ENCODE measurements at regions not wholly inside any gene's neighbourhood (a gene's known extent, or its start where the extent isn't known, plus 50 kb on each side); places are given as distances from the start of the nearest gene placed in this dataset.

DNA sequence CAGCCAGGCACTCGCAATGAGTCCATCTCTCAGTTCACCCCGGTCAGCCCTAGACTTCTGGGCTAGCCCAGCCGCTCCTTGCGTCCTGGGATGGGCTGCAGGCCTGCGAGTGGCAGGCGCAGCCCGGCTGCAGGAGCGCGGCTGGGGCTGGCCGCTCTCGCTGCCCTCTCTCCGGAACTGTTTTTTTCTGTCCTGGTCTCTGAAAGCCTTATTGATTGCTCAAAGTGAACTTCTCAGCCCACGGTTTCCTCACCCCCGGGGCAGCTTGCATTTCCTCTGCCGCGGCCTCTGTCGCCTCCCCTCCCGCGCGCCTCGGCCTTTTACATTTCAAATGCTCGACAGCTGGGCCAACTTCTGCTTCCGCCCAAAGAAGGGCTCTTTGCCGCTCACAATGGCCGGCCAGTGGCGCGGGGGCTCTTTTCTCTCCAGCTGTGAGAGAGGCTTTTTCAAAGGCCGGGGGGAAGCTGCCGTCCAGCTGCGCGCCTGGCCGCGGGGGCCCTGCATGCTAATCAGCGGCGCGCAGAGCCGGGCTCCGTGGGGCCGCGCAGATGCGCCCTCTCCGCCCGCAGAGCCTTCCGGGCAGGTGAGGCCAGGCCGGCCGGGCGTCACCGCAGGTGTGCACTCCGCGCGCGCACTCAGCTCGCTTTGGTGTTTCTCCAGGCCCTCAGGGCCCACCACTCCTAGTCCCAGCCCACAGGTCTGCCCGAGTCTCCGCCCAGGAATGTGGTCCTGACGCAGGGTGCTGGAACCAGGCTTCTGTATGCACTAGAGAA is 513.8 kb downstream of the RNF144A start:
- Histone ChIP-seq H3K4me3 (ENCODE audit: low read length) (no peak overlapping the region), H3K9me2 (replicated peaks; ENCODE audit: insufficient read depth, low read length) (no peaks in the 10 kb centered on the region), H3K4me2 (ENCODE audit: low read depth, low read length) (no peak overlapping the region), H2AFZ (ENCODE audit: low read length) (no peak overlapping the region), H3K27me3 (replicated peaks; ENCODE audit: insufficient read depth, low read length) (no peaks in the 10 kb centered on the region), H3K4me1 (ENCODE audit: low read length) (no peaks in the 10 kb centered on the region), H3K9ac (ENCODE audit: low read length) (no peak overlapping the region), H3K9me3 (replicated peaks; ENCODE audit: insufficient read depth, low read length) (no peaks in the 10 kb centered on the region), H3F3A (ENCODE audit: insufficient read depth, low read length) (no peaks in the 10 kb centered on the region), H4K20me1 (ENCODE audit: insufficient read depth, low read length) (no peaks in the 10 kb centered on the region), H3K36me3 (replicated peaks; ENCODE audit: insufficient read depth, low read length) (no peaks in the 10 kb centered on the region), H3K27ac (ENCODE audit: low read length) (no peak overlapping the region), H3K79me2 (ENCODE audit: low read length) (no peaks in the 10 kb centered on the region)
- no peak for DNase-seq
- TF ChIP-seq, protein P1, sequence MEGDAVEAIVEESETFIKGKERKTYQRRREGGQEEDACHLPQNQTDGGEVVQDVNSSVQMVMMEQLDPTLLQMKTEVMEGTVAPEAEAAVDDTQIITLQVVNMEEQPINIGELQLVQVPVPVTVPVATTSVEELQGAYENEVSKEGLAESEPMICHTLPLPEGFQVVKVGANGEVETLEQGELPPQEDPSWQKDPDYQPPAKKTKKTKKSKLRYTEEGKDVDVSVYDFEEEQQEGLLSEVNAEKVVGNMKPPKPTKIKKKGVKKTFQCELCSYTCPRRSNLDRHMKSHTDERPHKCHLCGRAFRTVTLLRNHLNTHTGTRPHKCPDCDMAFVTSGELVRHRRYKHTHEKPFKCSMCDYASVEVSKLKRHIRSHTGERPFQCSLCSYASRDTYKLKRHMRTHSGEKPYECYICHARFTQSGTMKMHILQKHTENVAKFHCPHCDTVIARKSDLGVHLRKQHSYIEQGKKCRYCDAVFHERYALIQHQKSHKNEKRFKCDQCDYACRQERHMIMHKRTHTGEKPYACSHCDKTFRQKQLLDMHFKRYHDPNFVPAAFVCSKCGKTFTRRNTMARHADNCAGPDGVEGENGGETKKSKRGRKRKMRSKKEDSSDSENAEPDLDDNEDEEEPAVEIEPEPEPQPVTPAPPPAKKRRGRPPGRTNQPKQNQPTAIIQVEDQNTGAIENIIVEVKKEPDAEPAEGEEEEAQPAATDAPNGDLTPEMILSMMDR (IDR thresholded peaks at IDR 0.05; ENCODE audit: low read length), result no peak
- TF ChIP-seq EZH2phosphoT487 (IDR thresholded peaks at IDR 0.05; ENCODE audit: low read length), result no peak
- no peak for TF ChIP-seq EZH2 (optimal IDR thresholded peaks at IDR 0.05; ENCODE audit: low read depth, low read length)

DNA sequence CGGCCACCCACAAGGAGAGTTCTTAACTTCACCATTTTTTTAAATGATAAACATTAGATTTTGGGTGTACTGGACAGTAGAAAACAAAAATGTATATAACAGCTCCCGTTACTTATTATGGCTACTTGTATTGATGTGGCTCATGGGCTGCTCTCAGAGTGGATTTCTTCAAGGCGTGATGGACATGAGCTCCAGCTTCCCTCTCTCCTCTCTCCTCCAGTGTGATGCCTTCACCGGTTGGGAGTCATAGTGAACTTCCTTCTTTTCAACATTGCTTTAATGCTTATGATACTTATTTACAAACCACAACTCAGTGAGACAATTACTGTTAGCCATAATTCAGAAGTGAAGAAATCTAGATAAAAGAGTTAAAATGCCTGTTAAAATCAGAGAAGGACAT is 515.2 kb downstream of the RNF144A start:
- Histone ChIP-seq H3K27me3 (replicated peaks; ENCODE audit: insufficient read depth, low read length) (no peaks in the 10 kb centered on the region), H2AFZ (ENCODE audit: low read length) (no peak overlapping the region), H3K9me3 (replicated peaks; ENCODE audit: insufficient read depth, low read length) (no peaks in the 10 kb centered on the region), H3K9ac (ENCODE audit: low read length) (no peak overlapping the region), H3K27ac (ENCODE audit: low read length) (no peak overlapping the region), H3K4me2 (ENCODE audit: low read depth, low read length) (no peak overlapping the region), H3K4me1 (ENCODE audit: low read length) (no peaks in the 10 kb centered on the region), H3K9me2 (replicated peaks; ENCODE audit: insufficient read depth, low read length) (no peaks in the 10 kb centered on the region), H4K20me1 (ENCODE audit: insufficient read depth, low read length) (no peaks in the 10 kb centered on the region), H3F3A (ENCODE audit: insufficient read depth, low read length) (no peaks in the 10 kb centered on the region), H3K36me3 (replicated peaks; ENCODE audit: insufficient read depth, low read length) (no peaks in the 10 kb centered on the region), H3K4me3 (ENCODE audit: low read length) (no peak overlapping the region), H3K79me2 (ENCODE audit: low read length) (no peaks in the 10 kb centered on the region)
- TF ChIP-seq EZH2 (optimal IDR thresholded peaks at IDR 0.05; ENCODE audit: low read depth, low read length), result no peak
- no peak for DNase-seq

DNA sequence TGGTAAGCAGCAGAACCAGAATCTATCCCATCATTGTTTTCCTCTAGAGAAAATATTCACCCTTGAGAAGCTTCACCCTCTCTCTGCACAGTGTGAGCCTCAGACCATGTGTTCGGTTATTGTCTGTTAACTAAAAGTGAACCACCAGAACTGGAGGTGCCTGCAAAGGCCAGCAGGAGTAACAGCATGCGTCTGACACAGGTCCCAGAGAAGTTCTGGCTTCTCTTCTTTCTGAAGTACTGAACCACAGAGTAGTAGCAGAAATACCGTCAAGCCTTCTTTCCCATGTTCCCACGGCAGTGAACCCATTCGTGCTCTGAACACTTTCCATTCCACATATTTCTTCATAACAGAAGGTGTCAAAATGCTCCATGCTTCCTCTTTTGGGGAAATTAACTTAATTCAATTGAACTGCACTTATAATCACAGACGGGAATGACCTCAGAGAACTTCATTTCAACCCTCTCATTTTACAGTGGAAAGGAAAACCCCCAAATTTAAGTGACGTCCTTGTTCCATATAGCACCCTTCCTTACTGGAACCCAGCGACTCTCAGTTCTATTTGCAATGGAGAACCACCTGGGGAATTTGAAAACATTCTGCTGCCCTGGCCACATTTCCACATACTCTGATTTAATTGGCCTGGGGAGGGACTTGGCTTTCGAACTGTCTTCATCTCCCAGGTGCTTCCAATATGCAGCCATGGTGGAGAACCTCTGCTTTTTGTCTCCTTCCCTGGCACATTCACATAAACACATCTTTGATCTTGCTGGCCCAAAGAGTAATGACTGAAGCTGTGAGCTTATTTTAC is 519.1 kb downstream of the RNF144A start:
- no peaks in the 10 kb centered on the region for H3K9me2 ChIP-seq (replicated peaks; ENCODE audit: insufficient read depth, low read length)
- TF ChIP-seq, protein P1 (IDR thresholded peaks at IDR 0.05; ENCODE audit: low read length), result no peak
- TF ChIP-seq EZH2phosphoT487 (IDR thresholded peaks at IDR 0.05; ENCODE audit: low read length) (no peak), EZH2 (optimal IDR thresholded peaks at IDR 0.05; ENCODE audit: low read depth, low read length) (no peak)
- DNase-seq, result no peak
- no peaks in the 10 kb centered on the region for H3K4me1 ChIP-seq (ENCODE audit: low read length)
- no peaks in the 10 kb centered on the region for H3K36me3 ChIP-seq (replicated peaks; ENCODE audit: insufficient read depth, low read length)
- H3K27ac ChIP-seq (ENCODE audit: low read length), result no peak overlapping the region
- H3K4me3 ChIP-seq (ENCODE audit: low read length), result no peak overlapping the region
- no peak overlapping the region for H2AFZ ChIP-seq (ENCODE audit: low read length)
- H3K79me2 ChIP-seq (ENCODE audit: low read length), result no peaks in the 10 kb centered on the region
- no peaks in the 10 kb centered on the region for H3K27me3 ChIP-seq (replicated peaks; ENCODE audit: insufficient read depth, low read length)
- no peak overlapping the region for H3K4me2 ChIP-seq (ENCODE audit: low read depth, low read length)
- no peak overlapping the region for H3K9ac ChIP-seq (ENCODE audit: low read length)
- H3F3A ChIP-seq (ENCODE audit: insufficient read depth, low read length), result no peaks in the 10 kb centered on the region
- H3K9me3 ChIP-seq (replicated peaks; ENCODE audit: insufficient read depth, low read length), result no peaks in the 10 kb centered on the region
- H4K20me1 ChIP-seq (ENCODE audit: insufficient read depth, low read length), result no peaks in the 10 kb centered on the region
